ENCODE measurements at regions not wholly inside any gene's neighbourhood (a gene's known extent, or its start where the extent isn't known, plus 50 kb on each side); places are given as distances from the start of the nearest gene placed in this dataset.

GRCh38 chr2:120611016-120611415 is 124.7 kb upstream of the GLI2 start:
- Histone ChIP-seq H3K14ac (ENCODE audit: insufficient read length) (no peak overlapping the region), H2BK20ac (ENCODE audit: low read length) (no peak overlapping the region), H3K4me2 (ENCODE audit: insufficient read depth in 1 of 2, low read depth in 2 of 2, low read length in 2 of 2) (no peak overlapping the region), H3K23me2 (ENCODE audit: low read depth, low read length) (no peaks in the 10 kb centered on the region), H2BK15ac (ENCODE audit: low read length) (no peak overlapping the region), H3K36me3 (ENCODE audit: control insufficient read depth in 2 of 4, insufficient read depth in 4 of 4, low read length in 3 of 4) (no peaks in the 10 kb centered on the region), H3K9me3 (ENCODE audit: insufficient read depth in 2 of 2, low read depth in 1 of 2, low read length in 1 of 2) (no peaks in the 10 kb centered on the region), H3K79me2 (ENCODE audit: control insufficient read depth in 1 of 2, insufficient read depth in 2 of 2, low read length in 2 of 2) (no peaks in the 10 kb centered on the region), H2AK5ac (ENCODE audit: low read depth, low read length) (no peak overlapping the region), H3K79me1 (ENCODE audit: low read depth, low read length) (no peaks in the 10 kb centered on the region), H3K27ac (ENCODE audit: low read depth, low read length) (no peak overlapping the region), H3K4me3 (ENCODE audit: extremely low read depth in 1 of 4, insufficient read depth in 2 of 4, low read depth in 3 of 4, low read length in 4 of 4) (no peak overlapping the region), H2BK12ac (ENCODE audit: low read depth, low read length) (no peak overlapping the region), H3K4ac (replicated peaks; ENCODE audit: insufficient read length, low read depth, low read length) (no peak overlapping the region), H3K9ac (replicated peaks in 1 of 4; ENCODE audit: extremely low read depth in 1 of 4, low read depth in 3 of 4, low read length in 3 of 4) (no peak overlapping the region), H3K27me3 (replicated peaks in 1 of 4; ENCODE audit: control insufficient read depth in 3 of 4, extremely low read depth in 1 of 4, insufficient read depth in 3 of 4, low read length in 3 of 4) (no peaks in the 10 kb centered on the region; a peak in 4 of 7 replicates), H2BK5ac (ENCODE audit: low read depth, low read length) (peak overlapping the region; percentile 24; the same call in 1 of the 2 replicates), H2AFZ (ENCODE audit: low read length) (no peak overlapping the region), H3K4me1 (replicated peaks in 1 of 4; ENCODE audit: control insufficient read depth in 3 of 4, insufficient read depth in 4 of 4, low read length in 3 of 4) (peaks cover 0 to 3% (median under 1%) of the 10 kb centered on the region in 4 experiments; a peak in 2 of 7 replicates), H3K23ac (ENCODE audit: insufficient read length) (no peak overlapping the region), H4K20me1 (replicated peaks in 1 of 2; ENCODE audit: control insufficient read depth in 1 of 2, insufficient read depth in 2 of 2, low read length in 2 of 2) (no peaks in the 10 kb centered on the region), H3K18ac (ENCODE audit: extremely low read depth, low read length) (no peak overlapping the region), H2BK120ac (replicated peaks; ENCODE audit: low read depth, low read length) (no peak overlapping the region), H4K8ac (ENCODE audit: extremely low read depth, insufficient read depth, low read length) (no peak overlapping the region), H4K5ac (ENCODE audit: insufficient read length, low read depth, low read length) (no peak overlapping the region), H3K56ac (replicated peaks; ENCODE audit: insufficient read length, low read depth, low read length) (no peak overlapping the region), H4K91ac (replicated peaks; ENCODE audit: insufficient read length, low read length) (no peak overlapping the region)
- WGBS, 2 experiments (ENCODE audit: extremely low coverage in 1 of 2, insufficient coverage in 1 of 2, insufficient read length in 1 of 2, insufficient replicate concordance in 2 of 2, low coverage in 1 of 2, low lambda C conversion rate in 2 of 2, missing lambda C conversion rate in 1 of 2), result 78% methylated on average over 6 of the region's 6 CpGs; no CpG with 5 or more reads in 1 of the 2 experiments
- no peak for DNase-seq (ENCODE audit: low read depth in 1 of 2, low spot score in 2 of 2)
- POLR2A ChIA-PET (ENCODE audit: partially characterized antibody), result no interaction called here
- CTCF ChIA-PET (ENCODE audit: partially characterized antibody), result interaction anchor here (0.7 to 2.6 kb wide), 6 partner anchors 9 to 65 kb away, joined by 3 to 11 read pairs (median 4); no protein-coding TSS in a partner anchor
- no peak for FAIRE-seq
- TF ChIP-seq JUND (IDR thresholded peaks at IDR 0.05; ENCODE audit: low read length), result no peak
- TF ChIP-seq ATF2 (IDR thresholded peaks at IDR 0.05; ENCODE audit: low read length), result no peak
- TF ChIP-seq TEAD4 (IDR thresholded peaks at IDR 0.05; ENCODE audit: low read depth, low read length), result no peak
- TF ChIP-seq POLR2AphosphoS5 (IDR thresholded peaks at IDR 0.05; ENCODE audit: low read depth, low read length), result no peak
- TF ChIP-seq EP300 (IDR thresholded peaks at IDR 0.05; ENCODE audit: borderline replicate concordance in 1 of 2, low read depth in 2 of 2, low read length in 2 of 2), result no peak
- no peak for TF ChIP-seq GABPA (IDR thresholded peaks at IDR 0.05; ENCODE audit: borderline replicate concordance, insufficient read depth, low read length)
- no peak for TF ChIP-seq BACH1 (IDR thresholded peaks at IDR 0.05; ENCODE audit: low read length)
- no peak for TF ChIP-seq RFX5 (IDR thresholded peaks at IDR 0.05; ENCODE audit: borderline replicate concordance, low read depth, low read length)
- TF ChIP-seq SP2 (IDR thresholded peaks at IDR 0.05; ENCODE audit: low read length), result no peak
- TF ChIP-seq RXRA (IDR thresholded peaks at IDR 0.05; ENCODE audit: insufficient read depth, low read depth, low read length), result no peak
- no peak for TF ChIP-seq ASH2L (IDR thresholded peaks at IDR 0.05; ENCODE audit: low read length)
- TF ChIP-seq BRCA1 (IDR thresholded peaks at IDR 0.05; ENCODE audit: low read depth, low read length), result no peak
- no peak for TF ChIP-seq TCF12 (IDR thresholded peaks at IDR 0.05; ENCODE audit: low read depth, low read length)
- no peak for TF ChIP-seq CTBP2 (IDR thresholded peaks at IDR 0.05; ENCODE audit: borderline replicate concordance, insufficient read depth, insufficient read length, low read length)
